ENCODE measurements at regions not wholly inside any gene's neighbourhood (a gene's known extent, or its start where the extent isn't known, plus 50 kb on each side); places are given as distances from the start of the nearest gene placed in this dataset.

DNA sequence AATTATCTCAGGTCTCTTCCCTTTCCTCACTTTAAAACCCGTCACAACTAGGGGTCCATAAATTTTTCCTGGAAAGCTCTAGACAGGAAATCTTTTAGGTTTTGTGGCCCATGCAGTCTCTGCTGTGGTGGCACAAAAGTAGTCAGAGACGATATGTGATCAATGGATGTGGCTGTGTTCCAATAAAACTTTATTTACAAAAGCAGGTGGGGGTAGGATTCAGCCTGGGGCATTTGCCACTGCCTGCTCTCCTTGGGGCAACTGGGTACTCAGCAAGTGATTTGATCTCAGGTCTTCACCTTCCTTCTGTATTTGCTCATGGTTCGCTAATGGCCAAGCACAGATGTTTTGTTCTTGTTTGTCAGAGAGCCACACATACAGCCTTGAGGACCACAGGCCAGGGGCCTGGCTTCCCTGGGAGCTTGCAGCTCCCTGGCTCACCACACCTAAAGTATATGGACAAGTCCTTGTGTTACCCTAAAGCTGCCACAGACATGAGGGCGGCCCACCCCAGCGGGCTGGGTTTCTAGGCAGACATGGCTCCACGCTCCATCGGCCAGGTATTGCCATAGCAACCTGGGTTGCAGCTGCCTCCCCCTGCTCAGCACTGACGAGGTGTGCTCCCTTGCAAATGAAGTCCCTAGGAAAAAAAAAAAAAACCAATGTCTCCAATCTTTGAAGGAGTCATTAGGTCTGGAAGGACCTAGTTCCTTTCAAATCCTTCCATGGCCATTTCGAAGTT is 89.7 kb upstream of the YWHAQ start:
- Histone ChIP-seq H3K36me3 (replicated peaks; ENCODE audit: low read depth, low read length) (no peaks in the 10 kb centered on the region), H3K27ac (ENCODE audit: low read length) (no peak overlapping the region), H3K27me3 (ENCODE audit: low read depth, low read length) (no peaks in the 10 kb centered on the region; the same call in 1 of the 2 replicates), H4K20me1 (ENCODE audit: insufficient read depth, low read length) (no peaks in the 10 kb centered on the region), H3K9ac (ENCODE audit: low read length) (no peak overlapping the region), H3K4me1 (ENCODE audit: low read length) (no peaks in the 10 kb centered on the region), H3K4me2 (ENCODE audit: low read length) (no peak overlapping the region), H2AFZ (ENCODE audit: low read depth, low read length) (no peak overlapping the region), H3K4me3 (ENCODE audit: low read length) (no peak overlapping the region), H3K9me3 (ENCODE audit: insufficient read depth, low read length) (no peaks in the 10 kb centered on the region), H3K79me2 (ENCODE audit: low read length) (no peaks in the 10 kb centered on the region)
- TF ChIP-seq CTCF (IDR thresholded peaks at IDR 0.05; ENCODE audit: low read depth, low read length) (no peak), EZH2phosphoT487 (IDR thresholded peaks at IDR 0.05; ENCODE audit: low read depth) (no peak)

DNA sequence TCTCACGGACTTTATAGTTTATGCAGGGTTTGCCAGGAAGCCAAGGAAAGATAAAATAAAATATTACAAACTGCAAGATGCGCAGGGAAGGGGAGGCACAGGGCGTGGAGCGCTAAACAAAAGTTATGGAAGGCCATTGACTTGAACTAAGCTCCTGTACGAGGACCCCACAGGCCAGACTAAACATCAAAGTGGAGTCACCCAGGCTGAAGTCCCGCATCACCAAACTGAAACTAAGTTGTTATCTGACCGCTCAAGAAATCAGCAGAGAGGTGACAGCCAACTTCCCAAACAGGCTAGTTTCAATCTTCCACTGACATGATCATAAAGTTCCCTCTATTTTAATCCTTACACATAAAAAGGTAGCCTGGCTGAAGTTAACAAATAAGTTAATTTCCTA is 90.5 kb upstream of the YWHAQ start:
- no peaks in the 10 kb centered on the region for H4K20me1 ChIP-seq (ENCODE audit: insufficient read depth, low read length)
- TF ChIP-seq CTCF (IDR thresholded peaks at IDR 0.05; ENCODE audit: low read depth, low read length), result no peak
- H3K36me3 ChIP-seq (replicated peaks; ENCODE audit: low read depth, low read length), result no peaks in the 10 kb centered on the region
- H3K4me3 ChIP-seq (ENCODE audit: low read length), result no peak overlapping the region
- no peak overlapping the region for H3K9ac ChIP-seq (ENCODE audit: low read length)
- H3K4me2 ChIP-seq (ENCODE audit: low read length), result no peak overlapping the region
- no peak overlapping the region for H2AFZ ChIP-seq (ENCODE audit: low read depth, low read length)
- no peaks in the 10 kb centered on the region for H3K9me3 ChIP-seq (ENCODE audit: insufficient read depth, low read length)
- no peaks in the 10 kb centered on the region for H3K79me2 ChIP-seq (ENCODE audit: low read length)
- H3K4me1 ChIP-seq (ENCODE audit: low read length), result no peaks in the 10 kb centered on the region
- H3K27ac ChIP-seq (ENCODE audit: low read length), result no peak overlapping the region
- no peaks in the 10 kb centered on the region; the same call in 1 of the 2 replicates for H3K27me3 ChIP-seq (ENCODE audit: low read depth, low read length)

DNA sequence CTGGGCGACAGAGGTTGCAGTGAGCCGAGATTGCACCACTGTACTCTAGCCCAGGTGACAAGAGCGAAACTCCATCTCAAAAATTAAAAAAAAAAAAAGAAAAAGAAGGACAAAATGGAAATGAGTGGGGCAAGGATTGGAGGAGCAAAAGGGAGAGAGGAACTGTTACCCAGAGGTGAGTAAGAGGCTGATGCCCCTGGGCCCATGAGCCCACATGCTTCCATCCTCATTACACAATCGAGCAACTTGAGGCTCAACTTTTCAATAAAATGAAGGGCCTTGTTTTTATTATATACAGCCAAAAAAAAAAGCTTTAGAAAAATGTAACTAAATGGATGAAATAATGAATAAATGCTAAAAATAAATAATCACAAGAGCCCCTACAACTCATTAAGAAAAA is 91.7 kb upstream of the YWHAQ start:
- Histone ChIP-seq H3K4me2 (ENCODE audit: low read length) (no peak overlapping the region), H3K9ac (ENCODE audit: low read length) (no peak overlapping the region), H3K36me3 (replicated peaks; ENCODE audit: low read depth, low read length) (no peaks in the 10 kb centered on the region), H3K27me3 (ENCODE audit: low read depth, low read length) (no peaks in the 10 kb centered on the region; the same call in 1 of the 2 replicates), H3K4me3 (ENCODE audit: low read length) (no peak overlapping the region), H4K20me1 (ENCODE audit: insufficient read depth, low read length) (no peaks in the 10 kb centered on the region), H3K79me2 (ENCODE audit: low read length) (no peaks in the 10 kb centered on the region), H3K27ac (ENCODE audit: low read length) (no peak overlapping the region), H3K9me3 (ENCODE audit: insufficient read depth, low read length) (no peaks in the 10 kb centered on the region), H2AFZ (ENCODE audit: low read depth, low read length) (no peak overlapping the region), H3K4me1 (ENCODE audit: low read length) (no peaks in the 10 kb centered on the region)
- TF ChIP-seq CTCF (IDR thresholded peaks at IDR 0.05; ENCODE audit: low read depth, low read length), result no peak
- TF ChIP-seq EZH2phosphoT487 (IDR thresholded peaks at IDR 0.05; ENCODE audit: low read depth), result no peak

DNA sequence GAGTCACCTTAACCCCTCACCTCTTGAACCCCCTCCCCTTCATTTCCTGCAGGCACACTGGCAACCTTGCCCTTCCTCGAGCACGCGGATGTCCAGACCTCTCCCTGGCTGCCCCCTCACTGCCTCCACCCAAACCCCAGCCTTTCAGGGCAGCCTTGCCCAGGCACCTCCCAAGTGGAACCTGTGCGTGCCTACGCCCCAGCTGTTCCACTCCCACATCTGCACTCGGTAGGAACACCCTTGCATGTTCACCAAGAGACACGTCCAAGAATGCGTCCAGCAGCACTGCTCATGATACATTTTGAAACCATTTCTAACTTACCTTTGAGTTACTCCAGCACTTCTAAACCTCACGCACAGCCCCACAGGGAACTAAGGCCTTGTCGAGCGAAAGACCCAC is 93.8 kb upstream of the YWHAQ start:
- Histone ChIP-seq H3K9ac (ENCODE audit: low read length) (no peak overlapping the region), H3K27me3 (ENCODE audit: low read depth, low read length) (no peaks in the 10 kb centered on the region; the same call in 1 of the 2 replicates), H3K27ac (ENCODE audit: low read length) (no peak overlapping the region), H3K36me3 (replicated peaks; ENCODE audit: low read depth, low read length) (no peaks in the 10 kb centered on the region), H3K4me3 (ENCODE audit: low read length) (no peak overlapping the region), H4K20me1 (ENCODE audit: insufficient read depth, low read length) (no peaks in the 10 kb centered on the region), H3K4me2 (ENCODE audit: low read length) (no peak overlapping the region), H3K9me3 (ENCODE audit: insufficient read depth, low read length) (no peaks in the 10 kb centered on the region), H3K4me1 (ENCODE audit: low read length) (no peaks in the 10 kb centered on the region), H3K79me2 (ENCODE audit: low read length) (no peaks in the 10 kb centered on the region), H2AFZ (ENCODE audit: low read depth, low read length) (no peak overlapping the region)
- TF ChIP-seq EZH2phosphoT487 (IDR thresholded peaks at IDR 0.05; ENCODE audit: low read depth), result no peak
- no peak for TF ChIP-seq CTCF (IDR thresholded peaks at IDR 0.05; ENCODE audit: low read depth, low read length)
